Fibroblast of lung (primary cell): ENCODE measurements at regions not wholly inside any gene's neighbourhood (a gene's known extent, or its start where the extent isn't known, plus 50 kb on each side); places are given as distances from the start of the nearest gene placed in this dataset.

Experiments used
- DNase-seq, 2 donors: peaks; one replicate each; pipeline versions ENCODE4 v3.0.0 to v3.0.0-alpha.2; 2010; ENCODE audit warnings: low read depth in 2 of 2
- H2AFZ ChIP-seq: 2 replicates; pipeline ENCODE4 v1.5.1; 2012; ENCODE audit warnings: low read length, control low read depth, inconsistent platforms
- H3K27ac ChIP-seq: 2 replicates; pipeline ENCODE4 v1.5.1; 2011; ENCODE audit warnings: low read length, control low read depth; ENCODE audit not compliant: insufficient read depth
- H3K27me3 ChIP-seq: 2 replicates; pipeline ENCODE4 v1.5.1; 2011; ENCODE audit warnings: mild to moderate bottlenecking, low read length; ENCODE audit not compliant: control insufficient read depth, insufficient read depth
- H3K36me3 ChIP-seq: 2 replicates; pipeline ENCODE4 v1.5.1; 2011; ENCODE audit warnings: low read length; ENCODE audit not compliant: control insufficient read depth, insufficient read depth
- H3K4me1 ChIP-seq: 2 replicates; pipeline ENCODE4 v1.5.1; 2011; ENCODE audit warnings: low read length; ENCODE audit not compliant: control insufficient read depth, insufficient read depth; ENCODE audit errors: extremely low read depth
- H3K4me2 ChIP-seq: 2 replicates; pipeline ENCODE4 v1.5.1; 2011; ENCODE audit warnings: low read length, control low read depth; ENCODE audit not compliant: insufficient read depth; ENCODE audit errors: extremely low read depth
- H3K4me3 ChIP-seq, 4 experiments: fragments of 200-600 bp in 1 of 4; sonication (generic) in 1 of 4; replicated peaks in 1 of 4; 2 replicates each; pipeline ENCODE4 v1.5.1; 2011 to 2016; ENCODE audit warnings: low read length in 4 of 4, low read depth in 3 of 4, mild to moderate bottlenecking in 3 of 4, control low read depth in 2 of 4, inconsistent platforms in 1 of 4, mixed read lengths in 1 of 4; ENCODE audit not compliant: insufficient read depth in 1 of 4; ENCODE audit errors: control extremely low read depth in 1 of 4
- H3K79me2 ChIP-seq: 2 replicates; pipeline ENCODE4 v1.5.1; 2012; ENCODE audit warnings: mild to moderate bottlenecking, low read length, inconsistent platforms; ENCODE audit not compliant: control insufficient read depth, insufficient read depth
- H3K9ac ChIP-seq: 2 replicates; pipeline ENCODE4 v1.5.1; 2011; ENCODE audit warnings: mild to moderate bottlenecking, low read length, control low read depth; ENCODE audit not compliant: insufficient read depth
- H3K9me3 ChIP-seq: 2 replicates; pipeline ENCODE4 v1.5.1; 2012; ENCODE audit warnings: low read depth, low read length; ENCODE audit not compliant: control insufficient read depth, insufficient read depth
- H4K20me1 ChIP-seq: 2 replicates; pipeline ENCODE4 v1.5.1; 2011; ENCODE audit warnings: low read length; ENCODE audit not compliant: control insufficient read depth, insufficient read depth; ENCODE audit errors: extremely low read depth
- EZH2 ChIP-seq: IDR thresholded peaks from 2 replicates; pipeline ENCODE4 v1.5.1; 2012; ENCODE audit warnings: low read length, control low read depth, mild to moderate bottlenecking; ENCODE audit errors: missing control alignments
- TF ChIP-seq, protein P1 (sequence below), 2 donors: IDR thresholded peaks in 1 of 2; conservative IDR thresholded peaks in 1 of 2; 1 replicate in 1 of 2; 2 replicates in 1 of 2; pipeline ENCODE4 v1.5.1; 2011 to 2012; ENCODE audit warnings: low read length in 2 of 2, control low read depth in 1 of 2, inconsistent platforms in 1 of 2, low read depth in 1 of 2, mild to moderate bottlenecking in 1 of 2

DNA sequence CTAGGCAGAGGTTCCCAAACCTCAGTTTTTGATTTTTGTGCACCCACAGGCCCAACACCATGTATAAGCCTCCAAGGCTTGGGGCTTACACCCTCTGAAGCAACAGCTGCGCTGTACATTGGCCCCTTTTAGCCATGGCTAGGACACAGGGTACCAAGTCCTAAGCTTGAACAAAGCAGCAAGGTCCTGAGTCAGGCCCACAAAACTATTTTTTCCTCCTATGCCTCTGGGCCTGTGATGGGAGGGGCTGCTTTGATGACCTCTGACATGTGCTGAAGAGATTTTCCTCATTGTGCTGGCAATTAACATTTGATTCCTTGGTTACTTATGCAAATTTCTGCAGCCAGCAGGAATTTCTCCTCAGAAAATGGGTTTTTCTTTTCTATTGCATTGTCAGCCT is 262.2 kb upstream of the CEP162 start:
- Histone ChIP-seq H2AFZ (no peak overlapping the region), H4K20me1 (no peaks in the 10 kb centered on the region), H3K9me3 (no peaks in the 10 kb centered on the region), H3K27me3 (no peaks in the 10 kb centered on the region), H3K36me3 (no peaks in the 10 kb centered on the region), H3K4me3 (no peak overlapping the region), H3K4me2 (no peak overlapping the region), H3K27ac (no peak overlapping the region), H3K79me2 (no peaks in the 10 kb centered on the region), H3K4me1 (no peaks in the 10 kb centered on the region), H3K9ac (no peak overlapping the region)
- DNase-seq, result no peak
- no peak for TF ChIP-seq EZH2
- TF ChIP-seq, protein P1, sequence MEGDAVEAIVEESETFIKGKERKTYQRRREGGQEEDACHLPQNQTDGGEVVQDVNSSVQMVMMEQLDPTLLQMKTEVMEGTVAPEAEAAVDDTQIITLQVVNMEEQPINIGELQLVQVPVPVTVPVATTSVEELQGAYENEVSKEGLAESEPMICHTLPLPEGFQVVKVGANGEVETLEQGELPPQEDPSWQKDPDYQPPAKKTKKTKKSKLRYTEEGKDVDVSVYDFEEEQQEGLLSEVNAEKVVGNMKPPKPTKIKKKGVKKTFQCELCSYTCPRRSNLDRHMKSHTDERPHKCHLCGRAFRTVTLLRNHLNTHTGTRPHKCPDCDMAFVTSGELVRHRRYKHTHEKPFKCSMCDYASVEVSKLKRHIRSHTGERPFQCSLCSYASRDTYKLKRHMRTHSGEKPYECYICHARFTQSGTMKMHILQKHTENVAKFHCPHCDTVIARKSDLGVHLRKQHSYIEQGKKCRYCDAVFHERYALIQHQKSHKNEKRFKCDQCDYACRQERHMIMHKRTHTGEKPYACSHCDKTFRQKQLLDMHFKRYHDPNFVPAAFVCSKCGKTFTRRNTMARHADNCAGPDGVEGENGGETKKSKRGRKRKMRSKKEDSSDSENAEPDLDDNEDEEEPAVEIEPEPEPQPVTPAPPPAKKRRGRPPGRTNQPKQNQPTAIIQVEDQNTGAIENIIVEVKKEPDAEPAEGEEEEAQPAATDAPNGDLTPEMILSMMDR (conservative IDR thresholded peaks at IDR 0.05 in 1 of 2, IDR thresholded peaks at IDR 0.05 in 1 of 2; ENCODE audit: low read depth in 1 of 2, low read length in 2 of 2), result no peak

DNA sequence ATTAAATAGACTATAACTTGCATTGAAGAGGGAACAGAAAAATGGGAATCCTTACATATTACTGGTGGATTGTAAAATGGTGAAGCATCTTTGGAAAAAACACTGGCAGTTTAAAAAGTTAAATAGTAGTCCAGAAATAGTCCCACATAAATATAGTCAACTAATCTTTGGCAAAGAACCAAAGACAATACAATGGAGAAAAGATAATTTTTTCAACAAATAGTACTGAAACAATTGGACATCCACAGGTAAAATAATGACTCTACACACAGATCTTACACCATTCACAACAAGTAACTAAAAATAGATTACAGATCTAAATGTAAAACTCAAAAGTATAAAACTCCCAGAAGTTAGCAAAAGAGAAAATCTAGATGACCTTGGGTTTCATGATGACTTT is 259.1 kb upstream of the CEP162 start:
- Histone ChIP-seq H2AFZ (no peak overlapping the region), H3K4me1 (no peaks in the 10 kb centered on the region), H3K27ac (no peak overlapping the region), H3K79me2 (no peaks in the 10 kb centered on the region), H4K20me1 (no peaks in the 10 kb centered on the region), H3K4me2 (no peak overlapping the region), H3K9ac (no peak overlapping the region), H3K27me3 (no peaks in the 10 kb centered on the region), H3K9me3 (no peaks in the 10 kb centered on the region), H3K4me3 (no peak overlapping the region), H3K36me3 (no peaks in the 10 kb centered on the region)
- TF ChIP-seq, protein P1 (conservative IDR thresholded peaks at IDR 0.05 in 1 of 2, IDR thresholded peaks at IDR 0.05 in 1 of 2; ENCODE audit: low read depth in 1 of 2, low read length in 2 of 2), result no peak
- no peak for TF ChIP-seq EZH2
- no peak for DNase-seq

- Histone ChIP-seq H3K4me1 (no peaks in the 10 kb centered on the region), H3K4me2 (no peak overlapping the region), H2AFZ (no peak overlapping the region), H3K9me3 (no peaks in the 10 kb centered on the region), H3K36me3 (no peaks in the 10 kb centered on the region), H4K20me1 (no peaks in the 10 kb centered on the region), H3K79me2 (no peaks in the 10 kb centered on the region), H3K27me3 (no peaks in the 10 kb centered on the region), H3K27ac (no peak overlapping the region), H3K9ac (no peak overlapping the region), H3K4me3 (no peak overlapping the region)
- no peak for TF ChIP-seq EZH2
- TF ChIP-seq, protein P1 (conservative IDR thresholded peaks at IDR 0.05 in 1 of 2, IDR thresholded peaks at IDR 0.05 in 1 of 2; ENCODE audit: low read depth in 1 of 2, low read length in 2 of 2), result no peak
- DNase-seq, result no peak
Measured at GRCh38 chr6:84469144-84469543, 241.7 kb upstream of the CEP162 start.
